Spleen (tissue), 7 donors: ENCODE measurements at regions not wholly inside any gene's neighbourhood (a gene's known extent, or its start where the extent isn't known, plus 50 kb on each side); places are given as distances from the start of the nearest gene placed in this dataset.

ENCODE experiments used
- CTCF ChIP-seq, 11 experiments: fragments of 200-600 bp in 7 of 11; fragments of 450-650 bp in 4 of 11; sonication (generic) in 4 of 11; IDR thresholded peaks in 8 of 11; conservative IDR thresholded peaks in 3 of 11; 1 replicate in 7 of 11; 2 replicates in 4 of 11; pipeline versions ENCODE4 v1.4.0 to v1.8.0; 2016 to 2021; ENCODE audit warnings: antibody characterized with exemption in 11 of 11, inconsistent platforms in 4 of 11, mild to moderate bottlenecking in 1 of 11
- POLR2A ChIP-seq, 3 donors: fragments of 450-650 bp; IDR thresholded peaks; one replicate each; pipeline ENCODE4 v1.5.1; 2017; ENCODE audit warnings: antibody characterized with exemption in 3 of 3, mild to moderate bottlenecking in 1 of 3
- POLR2AphosphoS5 ChIP-seq, 3 donors: sonication (generic); formaldehyde crosslinking; IDR thresholded peaks; one replicate each; pipeline ENCODE4 v1.5.1; 2017; ENCODE audit warnings: antibody characterized with exemption in 3 of 3
- donor health status: DM: no; HTN: no; CAD: no; lungs with moderate emphysema.
- donor health status: DM: no; HTN: no; CAD: no.
- donor health status: DM: no; HTN: no; CAD: no.

GRCh38 chr14:30214461-30215090 lies 286.9 kb upstream of the PRKD1 start:
- peak in 6 of 11 experiments; percentile 23 to 40 (median 32) for TF ChIP-seq CTCF (IDR thresholded peaks at IDR 0.05 in 8 of 11, conservative IDR thresholded peaks at IDR 0.05 in 3 of 11)
- TF ChIP-seq POLR2AphosphoS5 (IDR thresholded peaks at IDR 0.05) = no peak
- no peak for TF ChIP-seq POLR2A (IDR thresholded peaks at IDR 0.05)
